Right cardiac atrium (tissue), 5 donors: ENCODE measurements at regions not wholly inside any gene's neighbourhood (a gene's known extent, or its start where the extent isn't known, plus 50 kb on each side); places are given as distances from the start of the nearest gene placed in this dataset.

Experiments used
- ATAC-seq, 2 donors: fragments of 200-7000 bp; cut with Tn5 transposase; one replicate each; pipeline versions ENCODE4 v1.8.0 to v1.9.1; 2020; ENCODE audit warnings: moderate library complexity in 2 of 2, mild to moderate bottlenecking in 1 of 2
- DNase-seq, 3 donors: peaks; one replicate each; pipeline ENCODE4 v3.0.0-alpha.2; 2020
- H3K27ac ChIP-seq: one replicate; pipeline ENCODE4 v1.5.1; 2013; ENCODE audit warnings: mild to moderate bottlenecking, low read length, control low read depth, moderate library complexity
- H3K27me3 ChIP-seq: one replicate; pipeline ENCODE4 v1.6.1; 2013; ENCODE audit not compliant: control insufficient read depth, insufficient read depth
- H3K4me1 ChIP-seq: one replicate; pipeline ENCODE4 v1.6.1; 2013; ENCODE audit warnings: low read length; ENCODE audit not compliant: control insufficient read depth, insufficient read depth
- H3K4me3 ChIP-seq: one replicate; pipeline ENCODE4 v1.5.1; 2013; ENCODE audit warnings: low read length, control low read depth
- H3K9me3 ChIP-seq: one replicate; pipeline ENCODE4 v1.6.1; 2013; ENCODE audit warnings: low read length; ENCODE audit not compliant: control insufficient read depth
- WGBS: extraction: QIAGEN DNeasy Blood & Tissue Kit; methylation state at CpG from one replicate; pipeline ENCODE4 v1.1.7; 2013; 5-methylcytosine and 5-hydroxymethylcytosine counted together
- intact Hi-C, 4 donors: fragments of 100-400 bp; cut with DNase I; formaldehyde crosslinking; loops; one replicate each; pipeline versions ENCODE4 v1.11.0 to v1.14.0; 2022 to 2023
- donor health status: healthy with polysubstance abuse.
- donor health status: DM: no; HTN: yes; CAD: no.
- donor health status: DM: no; HTN: no; CAD: no.
- donor health status: DM: no; HTN: yes; CAD: no; lungs with severe emphysema.
- donor health status: DM: yes; HTN: yes; CAD: no.

DNA sequence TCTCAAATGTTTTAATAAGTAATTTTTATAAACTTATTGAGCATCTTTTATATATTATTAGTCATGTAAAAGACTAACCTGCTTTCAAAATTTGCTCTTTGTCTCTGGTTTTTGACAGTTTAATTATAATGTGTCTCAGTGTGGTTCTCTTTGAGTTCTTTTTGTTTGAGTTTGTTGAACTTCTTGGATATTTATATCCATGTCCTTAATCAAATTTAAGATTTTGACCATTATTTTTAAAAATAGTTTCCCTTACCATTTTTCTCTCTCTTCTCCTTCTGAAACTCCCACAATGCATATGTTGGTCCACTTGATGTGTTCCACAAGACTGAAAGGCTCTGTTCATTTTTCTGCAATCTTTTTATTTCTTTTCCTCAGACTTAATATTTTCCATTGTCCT lies 366.1 kb upstream of the GOLIM4 start:
- Histone ChIP-seq H3K27me3 (no peaks in the 10 kb centered on the region), H3K27ac (no peak overlapping the region), H3K4me3 (no peak overlapping the region), H3K9me3 (no peaks in the 10 kb centered on the region), H3K4me1 (no peaks in the 10 kb centered on the region)
- no peak for ATAC-seq
- intact Hi-C loops, result no loop called here
- DNase-seq, result no peak

DNA sequence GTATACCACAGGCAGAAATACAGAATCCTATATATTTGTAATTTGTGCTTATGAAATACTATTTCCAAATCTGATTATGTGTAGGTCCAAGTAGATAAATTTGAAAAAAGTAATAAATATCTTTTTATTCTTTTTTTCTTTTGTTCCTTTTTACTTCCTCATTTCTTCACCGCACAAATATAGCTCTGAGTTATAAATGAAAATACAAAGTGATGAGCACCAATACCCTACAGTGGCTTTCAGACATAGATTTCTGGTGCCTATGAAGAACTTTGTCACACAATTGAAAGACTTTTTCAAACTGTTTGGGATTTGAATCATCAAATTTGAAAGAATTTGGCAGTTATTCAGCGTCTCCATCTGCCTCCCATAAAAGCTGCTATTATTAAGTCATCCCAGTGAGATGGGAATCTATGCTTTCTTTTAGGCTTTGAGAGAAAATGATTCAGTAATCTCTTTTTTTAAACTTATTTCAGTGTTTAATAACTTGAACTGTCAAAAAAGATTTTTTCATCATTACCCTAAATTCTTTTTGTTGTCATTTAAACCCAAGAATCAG lies 363.6 kb upstream of the GOLIM4 start:
- Histone ChIP-seq H3K27ac (no peak overlapping the region), H3K4me3 (no peak overlapping the region), H3K27me3 (no peaks in the 10 kb centered on the region), H3K9me3 (no peaks in the 10 kb centered on the region), H3K4me1 (no peaks in the 10 kb centered on the region)
- DNase-seq, result no peak
- ATAC-seq, result no peak
- intact Hi-C loops, result no loop called here
- WGBS, result 37% methylated on average over 2 of the region's 2 CpGs

DNA sequence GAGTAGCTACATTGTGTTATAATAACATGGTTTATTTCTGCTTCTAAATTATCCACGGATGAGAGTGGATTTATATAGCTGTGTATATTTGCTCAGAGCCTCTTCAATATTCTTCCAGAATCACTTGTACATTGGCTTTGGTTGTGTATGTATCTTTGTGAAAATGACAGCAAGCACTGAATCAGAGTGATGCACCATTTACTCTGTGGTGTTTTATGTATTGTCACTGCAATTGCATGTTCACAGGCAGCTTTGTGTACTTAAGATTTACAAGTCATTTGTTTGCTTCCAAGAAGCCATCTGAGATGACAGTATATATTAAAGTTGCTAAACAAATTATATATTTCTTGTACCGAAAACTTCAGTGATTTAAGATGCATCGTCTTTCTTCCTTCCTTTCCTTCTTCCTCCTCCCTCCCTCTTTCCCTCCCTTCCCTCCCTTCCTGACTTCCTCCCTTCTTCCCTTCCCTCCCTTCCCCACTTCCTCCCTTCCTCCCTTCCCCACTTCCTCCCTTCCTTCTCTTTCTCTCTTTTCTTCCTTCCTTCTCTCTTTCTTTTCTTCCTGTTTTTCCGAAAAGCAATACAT lies 362.3 kb upstream of the GOLIM4 start:
- WGBS, result 71% methylated on average over 4 of the region's 4 CpGs
- Histone ChIP-seq H3K9me3 (no peaks in the 10 kb centered on the region), H3K27ac (no peak overlapping the region), H3K4me3 (no peak overlapping the region), H3K4me1 (no peaks in the 10 kb centered on the region), H3K27me3 (no peaks in the 10 kb centered on the region)
- intact Hi-C loops, result no loop called here
- ATAC-seq, result no peak
- DNase-seq, result no peak

DNA sequence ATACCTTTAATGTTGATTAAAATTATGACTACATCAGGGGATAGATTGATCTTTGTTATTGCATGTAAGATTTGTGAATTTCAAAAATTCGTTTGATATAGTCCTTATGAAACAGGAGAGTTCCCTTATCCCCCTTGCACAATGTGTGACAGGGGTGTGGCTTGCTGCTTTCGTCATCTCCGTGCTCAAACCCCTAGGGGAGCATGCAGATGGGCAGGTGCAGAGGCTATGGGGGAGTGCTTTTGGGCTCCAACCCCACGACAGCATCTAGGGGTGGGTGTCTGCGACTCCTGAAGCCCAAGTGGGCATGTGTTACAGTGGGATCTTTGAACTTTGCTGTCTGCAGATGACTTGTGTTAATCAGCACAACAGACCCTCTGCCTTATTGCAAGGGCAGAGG lies 360.1 kb upstream of the GOLIM4 start:
- no peak overlapping the region for H3K4me3 ChIP-seq
- intact Hi-C loops, result no loop called here
- H3K9me3 ChIP-seq, result no peaks in the 10 kb centered on the region
- no peak overlapping the region for H3K27ac ChIP-seq
- 63% methylated on average over 5 of the region's 5 CpGs for WGBS
- no peak for DNase-seq
- H3K4me1 ChIP-seq, result no peaks in the 10 kb centered on the region
- no peaks in the 10 kb centered on the region for H3K27me3 ChIP-seq
- no peak for ATAC-seq

DNA sequence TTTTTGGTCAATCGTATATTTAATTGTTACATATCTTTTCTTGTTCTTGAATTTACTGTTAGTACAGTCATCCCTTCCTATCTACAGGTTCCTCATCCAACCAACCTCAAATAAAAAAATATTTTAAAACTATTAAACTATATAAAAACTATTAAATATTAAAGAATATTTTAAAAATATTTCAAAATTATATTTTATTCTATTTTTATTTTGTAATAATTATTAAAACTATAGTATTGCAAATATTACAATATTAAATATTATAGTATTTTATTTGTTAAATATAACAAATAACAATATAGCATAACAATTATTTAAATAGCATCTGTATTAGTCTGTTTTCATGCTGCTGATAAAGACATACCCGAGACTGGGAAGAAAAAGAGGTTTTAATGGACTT lies 357.9 kb upstream of the GOLIM4 start:
- Histone ChIP-seq H3K4me1 (no peaks in the 10 kb centered on the region), H3K4me3 (no peak overlapping the region), H3K27ac (no peak overlapping the region), H3K27me3 (no peaks in the 10 kb centered on the region), H3K9me3 (no peaks in the 10 kb centered on the region)
- intact Hi-C loops, result no loop called here
- WGBS, result 78% methylated on average over 2 of the region's 2 CpGs
- ATAC-seq, result no peak
- DNase-seq, result no peak

DNA sequence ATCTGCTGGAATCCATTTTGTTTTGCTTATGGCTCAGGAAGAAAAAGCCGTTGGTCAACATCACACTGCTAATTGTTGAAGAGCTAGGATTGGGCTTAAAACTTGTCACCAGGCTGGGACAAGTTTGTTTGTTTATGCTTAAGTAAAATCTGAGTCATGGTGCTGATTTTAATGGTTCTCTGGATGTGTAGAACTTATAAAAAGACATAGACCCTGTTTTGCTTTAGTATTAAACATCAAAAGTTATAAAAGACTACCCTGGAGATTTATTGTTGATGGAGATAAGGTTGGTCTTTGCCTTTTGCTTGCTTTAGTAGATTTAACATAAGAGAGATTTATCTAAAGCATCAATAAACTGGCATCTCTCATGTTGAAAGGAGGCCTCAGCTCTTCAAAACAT lies 348.2 kb upstream of the GOLIM4 start:
- DNase-seq (no peak), ATAC-seq (no peak)
- H3K27ac ChIP-seq, result no peak overlapping the region
- no peaks in the 10 kb centered on the region for H3K4me1 ChIP-seq
- H3K9me3 ChIP-seq, result no peaks in the 10 kb centered on the region
- WGBS, result 82% methylated on average over 1 of the region's 1 CpG
- H3K27me3 ChIP-seq, result no peaks in the 10 kb centered on the region
- no peak overlapping the region for H3K4me3 ChIP-seq
- intact Hi-C loops, result no loop called here

DNA sequence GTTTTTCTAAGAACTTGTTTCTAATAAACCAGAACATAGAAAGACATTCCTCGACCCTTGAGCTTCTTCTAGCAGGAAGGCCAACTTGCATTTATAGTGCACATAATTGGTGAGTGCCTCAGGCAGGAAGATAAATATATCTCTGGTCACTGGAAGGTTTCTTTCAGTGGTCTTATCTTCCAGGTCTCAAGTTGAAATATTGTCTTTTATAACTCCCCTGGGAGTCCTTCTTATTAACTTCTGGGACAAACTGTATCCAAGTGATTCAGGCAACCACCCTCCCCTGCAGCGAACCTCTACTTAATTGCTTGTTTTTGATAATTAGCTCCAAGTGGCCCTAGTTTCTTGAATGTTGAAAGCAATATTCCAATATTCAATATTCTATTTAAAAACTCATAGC lies 346.8 kb upstream of the GOLIM4 start:
- DNase-seq (no peak), ATAC-seq (no peak)
- Histone ChIP-seq H3K4me3 (no peak overlapping the region), H3K27ac (no peak overlapping the region), H3K9me3 (no peaks in the 10 kb centered on the region), H3K27me3 (no peaks in the 10 kb centered on the region), H3K4me1 (no peaks in the 10 kb centered on the region)
- intact Hi-C loops, result no loop called here
- WGBS, result 54% methylated on average over 2 of the region's 2 CpGs

DNA sequence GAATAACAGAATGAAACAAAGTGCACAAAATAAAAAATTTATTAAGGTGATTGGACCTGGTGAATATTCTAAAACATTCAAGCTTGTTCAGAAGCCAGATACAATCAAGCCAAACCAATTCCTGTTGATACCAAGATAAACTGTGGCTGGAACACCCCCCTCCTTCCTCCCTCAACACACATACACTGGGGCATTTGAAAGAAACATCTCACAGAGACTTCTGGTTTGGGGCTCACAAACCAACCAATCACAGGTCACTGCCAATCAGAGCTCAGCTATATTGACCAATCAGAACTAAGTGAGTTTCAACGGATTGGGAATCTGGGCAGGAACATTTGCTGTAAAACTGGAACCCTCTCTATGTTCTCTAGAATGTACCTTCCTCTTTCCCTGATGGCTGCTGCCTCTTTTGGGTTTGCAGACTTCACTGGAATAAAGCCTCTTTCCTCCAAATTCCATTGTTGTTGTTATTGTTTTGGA lies 340.6 kb upstream of the GOLIM4 start:
- Histone ChIP-seq H3K27me3 (no peaks in the 10 kb centered on the region), H3K4me1 (no peaks in the 10 kb centered on the region), H3K4me3 (no peak overlapping the region), H3K9me3 (no peaks in the 10 kb centered on the region), H3K27ac (no peak overlapping the region)
- 72% methylated on average over 1 of the region's 1 CpG for WGBS
- ATAC-seq (no peak), DNase-seq (no peak)
- intact Hi-C loops, result no loop called here

DNA sequence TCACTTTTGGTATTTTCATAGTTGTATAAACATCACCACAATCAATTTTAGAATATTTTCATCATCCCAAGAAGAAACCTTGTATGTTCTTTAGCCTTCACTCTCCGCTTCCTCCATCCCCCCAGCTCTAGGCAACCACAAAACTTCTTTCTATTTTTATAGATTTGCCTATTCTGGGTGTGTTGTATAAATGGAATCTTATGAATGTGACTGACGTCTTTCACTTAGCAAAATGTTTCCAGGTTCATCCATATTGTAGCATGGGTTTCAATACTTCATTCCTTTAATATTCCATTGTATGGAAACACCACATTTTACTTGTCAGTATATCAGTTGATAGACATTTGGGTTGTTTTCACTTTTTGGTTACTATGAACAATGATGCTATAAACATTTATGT lies 335.8 kb upstream of the GOLIM4 start:
- no peak overlapping the region for H3K4me3 ChIP-seq
- no peaks in the 10 kb centered on the region for H3K27me3 ChIP-seq
- WGBS, result 61% methylated on average over 2 of the region's 2 CpGs
- no peaks in the 10 kb centered on the region for H3K4me1 ChIP-seq
- ATAC-seq, result no peak
- intact Hi-C loops, result no loop called here
- H3K27ac ChIP-seq, result no peak overlapping the region
- H3K9me3 ChIP-seq, result no peaks in the 10 kb centered on the region
- no peak for DNase-seq

DNA sequence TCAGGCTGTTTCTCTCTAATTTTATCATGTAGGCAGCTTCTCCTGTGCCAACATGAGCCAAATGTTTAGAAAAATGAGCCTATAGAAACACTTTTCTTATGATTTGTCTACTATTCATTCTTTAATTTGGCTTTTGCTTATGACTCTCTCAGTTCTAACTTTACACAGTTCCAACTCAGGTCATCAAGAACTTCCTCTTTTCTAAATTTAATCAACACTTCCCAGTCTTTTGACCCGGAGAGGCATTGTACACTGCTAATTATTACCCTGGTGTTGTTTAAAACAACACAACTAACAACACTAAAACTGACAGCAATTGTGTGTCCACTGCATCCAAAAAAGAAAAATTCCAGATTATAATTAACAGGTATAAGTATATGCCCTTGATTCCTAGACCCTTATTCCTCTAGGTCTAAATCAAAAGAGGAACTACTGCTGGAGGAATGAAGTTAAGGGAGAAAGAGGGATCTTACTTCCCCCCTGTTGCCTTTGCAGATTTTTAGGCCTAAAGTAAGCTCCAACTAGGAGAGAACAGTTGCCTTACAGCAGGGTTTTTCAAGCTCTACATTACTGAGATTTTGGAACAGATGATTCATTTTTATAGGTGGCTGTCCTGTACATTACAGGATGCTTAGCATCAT lies 332.2 kb upstream of the GOLIM4 start:
- H3K27me3 ChIP-seq, result no peaks in the 10 kb centered on the region
- ATAC-seq, result no peak

DNA sequence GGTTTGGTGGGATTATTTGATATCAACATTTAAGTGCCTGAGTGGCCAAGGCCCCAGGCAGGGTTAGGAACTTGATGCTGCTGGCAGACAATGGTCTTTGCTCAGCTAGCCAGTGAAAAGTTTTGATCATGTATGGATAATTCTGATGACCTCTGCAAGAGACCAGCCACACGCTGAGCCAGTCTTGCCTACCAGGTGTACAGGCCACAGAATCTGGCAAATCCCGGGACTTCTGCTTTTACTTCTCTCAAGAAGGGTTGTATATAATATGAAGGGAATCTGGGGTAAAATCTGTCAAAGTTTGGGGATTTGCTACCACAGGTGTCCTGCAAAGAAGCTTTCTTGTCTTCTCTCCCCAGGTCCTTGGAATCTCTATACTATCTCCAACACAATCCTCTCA lies 331.4 kb upstream of the GOLIM4 start:
- intact Hi-C loops, result no loop called here
- 83% methylated on average over 2 of the region's 2 CpGs for WGBS
- DNase-seq, result no peak
- H3K4me3 ChIP-seq, result no peak overlapping the region
- no peak for ATAC-seq
- no peaks in the 10 kb centered on the region for H3K9me3 ChIP-seq
- no peak overlapping the region for H3K27ac ChIP-seq
- H3K4me1 ChIP-seq, result no peaks in the 10 kb centered on the region
- H3K27me3 ChIP-seq, result no peaks in the 10 kb centered on the region

More for the DNA sequence above, 332.2 kb upstream of the GOLIM4 start:
- no peak for DNase-seq
- Histone ChIP-seq H3K4me1 (no peaks in the 10 kb centered on the region), H3K4me3 (no peak overlapping the region), H3K9me3 (no peaks in the 10 kb centered on the region), H3K27ac (no peak overlapping the region)
- intact Hi-C loops, result no loop called here
- 25% methylated on average over 1 of the region's 1 CpG for WGBS
